H9 (cell line): ENCODE measurements at regions not wholly inside any gene's neighbourhood (a gene's known extent, or its start where the extent isn't known, plus 50 kb on each side); places are given as distances from the start of the nearest gene placed in this dataset.

Experiments
- DNase-seq: peaks from one replicate; pipeline ENCODE4 v3.0.0-alpha.2; 2017
- H2AFZ ChIP-seq: one replicate; pipeline ENCODE4 v1.6.1; 2013; ENCODE audit warnings: mild to moderate bottlenecking, low read length, control low read depth, moderate library complexity
- H2AK5ac ChIP-seq: 2 replicates; pipeline ENCODE4 v1.6.1; 2013; ENCODE audit warnings: low read length, control low read depth, mixed read lengths; ENCODE audit not compliant: insufficient read length
- H2BK120ac ChIP-seq: one replicate; pipeline ENCODE4 v1.6.1; 2013; ENCODE audit warnings: low read depth, mild to moderate bottlenecking, low read length, control low read depth, inconsistent platforms; ENCODE audit not compliant: poor library complexity, severe bottlenecking
- H2BK12ac ChIP-seq: 2 replicates; pipeline ENCODE4 v1.6.1; 2013; ENCODE audit warnings: low read length, control low read depth, mixed read lengths, low read depth; ENCODE audit not compliant: insufficient read length
- H2BK15ac ChIP-seq: 2 replicates; pipeline ENCODE4 v1.6.1; 2013; ENCODE audit warnings: low read depth, low read length, control low read depth
- H2BK20ac ChIP-seq: one replicate; pipeline ENCODE4 v1.6.1; 2013; ENCODE audit warnings: low read depth, mild to moderate bottlenecking, low read length, control low read depth, inconsistent platforms; ENCODE audit not compliant: poor library complexity, severe bottlenecking
- H2BK5ac ChIP-seq: 2 replicates; pipeline ENCODE4 v1.6.1; 2013; ENCODE audit warnings: low read length, control low read depth, mixed read lengths; ENCODE audit not compliant: insufficient read length
- H3K14ac ChIP-seq: 2 replicates; pipeline ENCODE4 v1.6.1; 2013; ENCODE audit warnings: low read length, control low read depth; ENCODE audit not compliant: insufficient read depth
- H3K18ac ChIP-seq: 2 replicates; pipeline ENCODE4 v1.6.1; 2013; ENCODE audit warnings: low read depth, mild to moderate bottlenecking, mixed read lengths, low read length, control low read depth; ENCODE audit not compliant: insufficient read length
- H3K23ac ChIP-seq: 2 replicates; pipeline ENCODE4 v1.6.1; 2013; ENCODE audit warnings: low read length, control low read depth, mixed read lengths, low read depth; ENCODE audit not compliant: insufficient read length
- H3K23me2 ChIP-seq: 2 replicates; pipeline ENCODE4 v1.6.1; 2013; ENCODE audit warnings: low read depth, mild to moderate bottlenecking, mixed read lengths, low read length, control low read depth; ENCODE audit not compliant: insufficient read length, poor library complexity, severe bottlenecking
- H3K27ac ChIP-seq: 2 replicates; pipeline ENCODE4 v1.5.1; 2013; ENCODE audit warnings: low read length, control low read depth, mixed read lengths, low read depth; ENCODE audit not compliant: insufficient read length
- H3K27me3 ChIP-seq: 2 replicates; pipeline ENCODE4 v1.6.1; 2013; ENCODE audit warnings: low read length, control low read depth, inconsistent platforms; ENCODE audit not compliant: insufficient read depth
- H3K4ac ChIP-seq: 2 replicates; pipeline ENCODE4 v1.6.1; 2013; ENCODE audit warnings: low read depth, mild to moderate bottlenecking, control low read depth, inconsistent platforms, low read length, moderate library complexity
- H3K4me1 ChIP-seq: 2 replicates; pipeline ENCODE4 v1.6.1; 2013; ENCODE audit warnings: low read length, control low read depth, inconsistent platforms; ENCODE audit not compliant: insufficient read depth
- H3K4me2 ChIP-seq: 2 replicates; pipeline ENCODE4 v1.6.1; 2013; ENCODE audit warnings: low read length, control low read depth, mixed read lengths; ENCODE audit not compliant: insufficient read length, insufficient read depth
- H3K56ac ChIP-seq: 2 replicates; pipeline ENCODE4 v1.6.1; 2013; ENCODE audit warnings: low read depth, mild to moderate bottlenecking, mixed read lengths, low read length, control low read depth; ENCODE audit not compliant: insufficient read length
- H3K79me1 ChIP-seq: 2 replicates; pipeline ENCODE4 v1.6.1; 2013; ENCODE audit warnings: low read depth, mild to moderate bottlenecking, moderate library complexity, low read length, control low read depth, inconsistent platforms; ENCODE audit not compliant: insufficient read depth, poor library complexity, severe bottlenecking
- H3K79me2 ChIP-seq: 2 replicates; pipeline ENCODE4 v1.6.1; 2013; ENCODE audit warnings: low read length, control low read depth, inconsistent platforms; ENCODE audit not compliant: insufficient read depth
- H3K9ac ChIP-seq: 2 replicates; pipeline ENCODE4 v1.6.1; 2013; ENCODE audit warnings: low read length, control low read depth, mixed read lengths; ENCODE audit not compliant: insufficient read length; ENCODE audit errors: extremely low read depth
- H3K9me3 ChIP-seq: one replicate; pipeline ENCODE4 v1.6.1; 2013; ENCODE audit warnings: low read depth, low read length, inconsistent platforms; ENCODE audit not compliant: control insufficient read depth
- H3T11ph ChIP-seq: one replicate; pipeline ENCODE4 v1.6.1; 2013; ENCODE audit warnings: mild to moderate bottlenecking, low read length, control low read depth, inconsistent platforms
- H4K20me1 ChIP-seq: one replicate; pipeline ENCODE4 v1.6.1; 2013; ENCODE audit not compliant: control insufficient read depth, insufficient read length, insufficient read depth
- H4K5ac ChIP-seq: 2 replicates; pipeline ENCODE4 v1.6.1; 2013; ENCODE audit warnings: low read depth, mild to moderate bottlenecking, mixed read lengths, low read length, control low read depth; ENCODE audit not compliant: insufficient read length
- H4K8ac ChIP-seq: replicated peaks from 2 replicates; pipeline ENCODE4 v1.6.1; 2013; ENCODE audit warnings: low read length, control low read depth, mixed read lengths, low read depth; ENCODE audit not compliant: insufficient read length
- H4K91ac ChIP-seq: 2 replicates; pipeline ENCODE4 v1.6.1; 2013; ENCODE audit warnings: low read depth, mild to moderate bottlenecking, moderate library complexity, mixed read lengths, low read length, control low read depth; ENCODE audit not compliant: insufficient read length
- H3K27ac Mint-ChIP-seq, 3 experiments: 2 replicates in 2 of 3; 3 replicates in 1 of 3; pipeline ENCODE4 v1.8.0; 2020 to 2021; ENCODE audit warnings: mixed read lengths in 3 of 3, mild to moderate bottlenecking in 1 of 3, moderate library complexity in 1 of 3
- H3K27me3 Mint-ChIP-seq: 2 replicates; pipeline ENCODE4 v1.8.0; 2021; ENCODE audit warnings: low read depth, mild to moderate bottlenecking, moderate library complexity, mixed read lengths
- H3K36me3 Mint-ChIP-seq, 3 experiments: 2 replicates in 2 of 3; 3 replicates in 1 of 3; pipeline ENCODE4 v1.8.0; 2020 to 2021; ENCODE audit warnings: low read depth in 3 of 3, mixed read lengths in 3 of 3; ENCODE audit not compliant: insufficient read depth in 1 of 3
- H3K4me1 Mint-ChIP-seq, 2 experiments: 2 replicates each; pipeline ENCODE4 v1.8.0; 2020; ENCODE audit warnings: mixed read lengths in 2 of 2
- H3K4me3 Mint-ChIP-seq, 2 experiments: 2 replicates in 1 of 2; 3 replicates in 1 of 2; pipeline ENCODE4 v1.8.0; 2020 to 2021; ENCODE audit warnings: mild to moderate bottlenecking in 2 of 2, mixed read lengths in 2 of 2, moderate library complexity in 1 of 2
- H3K9me3 Mint-ChIP-seq, 2 experiments: 2 replicates in 1 of 2; 3 replicates in 1 of 2; pipeline ENCODE4 v1.8.0; 2020; ENCODE audit warnings: mild to moderate bottlenecking in 2 of 2, mixed read lengths in 2 of 2, moderate library complexity in 1 of 2
- WGBS: extraction: QIAGEN DNeasy Blood & Tissue Kit; methylation state at CpG from one replicate; pipeline ENCODE4 v1.1.7; 2013; ENCODE audit warnings: missing lambda C conversion rate, low lambda C conversion rate, mixed read lengths; ENCODE audit not compliant: insufficient read length; ENCODE audit errors: extremely low coverage; 5-methylcytosine and 5-hydroxymethylcytosine counted together
- TF ChIP-seq, protein P1 (sequence below): fragments of 200-600 bp; sonication (generic); conservative IDR thresholded peaks from 3 replicates; pipeline ENCODE4 v1.8.0; 2021; ENCODE audit warnings: antibody characterized with exemption, mild to moderate bottlenecking

DNA sequence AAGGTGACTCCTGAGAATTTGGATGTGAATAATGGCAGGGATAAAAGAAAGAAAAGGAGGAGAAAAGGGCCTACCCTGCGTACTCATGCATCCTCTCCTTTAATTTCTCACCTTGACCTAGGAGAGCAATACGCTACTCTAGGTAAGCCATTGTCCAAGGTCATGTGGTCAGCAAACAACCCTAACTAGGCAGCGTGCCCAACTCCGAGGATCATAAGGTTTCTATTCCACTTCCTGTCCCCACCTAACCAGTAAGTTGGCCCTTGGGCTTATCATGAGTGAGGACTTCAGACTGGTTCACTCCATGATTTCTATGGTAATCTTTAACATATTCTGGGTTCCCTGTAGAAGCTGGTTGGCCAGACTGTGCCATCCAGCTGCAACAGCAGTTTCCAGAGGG lies 315.1 kb upstream of the CCL2 start:
- no peak overlapping the region for H3K56ac ChIP-seq
- H4K8ac ChIP-seq: no peak overlapping the region
- DNase-seq: no peak
- no peaks in the 10 kb centered on the region for H4K20me1 ChIP-seq
- TF ChIP-seq, protein P1, sequence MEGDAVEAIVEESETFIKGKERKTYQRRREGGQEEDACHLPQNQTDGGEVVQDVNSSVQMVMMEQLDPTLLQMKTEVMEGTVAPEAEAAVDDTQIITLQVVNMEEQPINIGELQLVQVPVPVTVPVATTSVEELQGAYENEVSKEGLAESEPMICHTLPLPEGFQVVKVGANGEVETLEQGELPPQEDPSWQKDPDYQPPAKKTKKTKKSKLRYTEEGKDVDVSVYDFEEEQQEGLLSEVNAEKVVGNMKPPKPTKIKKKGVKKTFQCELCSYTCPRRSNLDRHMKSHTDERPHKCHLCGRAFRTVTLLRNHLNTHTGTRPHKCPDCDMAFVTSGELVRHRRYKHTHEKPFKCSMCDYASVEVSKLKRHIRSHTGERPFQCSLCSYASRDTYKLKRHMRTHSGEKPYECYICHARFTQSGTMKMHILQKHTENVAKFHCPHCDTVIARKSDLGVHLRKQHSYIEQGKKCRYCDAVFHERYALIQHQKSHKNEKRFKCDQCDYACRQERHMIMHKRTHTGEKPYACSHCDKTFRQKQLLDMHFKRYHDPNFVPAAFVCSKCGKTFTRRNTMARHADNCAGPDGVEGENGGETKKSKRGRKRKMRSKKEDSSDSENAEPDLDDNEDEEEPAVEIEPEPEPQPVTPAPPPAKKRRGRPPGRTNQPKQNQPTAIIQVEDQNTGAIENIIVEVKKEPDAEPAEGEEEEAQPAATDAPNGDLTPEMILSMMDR: no peak
- H2BK5ac ChIP-seq: no peak overlapping the region
- no peaks in the 10 kb centered on the region for H3K23me2 ChIP-seq
- H2BK120ac ChIP-seq: no peak overlapping the region
- H3K14ac ChIP-seq: no peak overlapping the region
- H3K4ac ChIP-seq: no peak overlapping the region
- H2BK20ac ChIP-seq: no peak overlapping the region
- no peaks in the 10 kb centered on the region for H3K27me3 ChIP-seq
- no peak overlapping the region for H3T11ph ChIP-seq
- Mint-ChIP-seq H3K4me1 (peaks cover 8 to 9% of the 10 kb centered on the region in 2 experiments), H3K27ac (no peak overlapping the region), H3K4me3 (no peak overlapping the region), H3K36me3 (no peaks in the 10 kb centered on the region), H3K9me3 (no peaks in the 10 kb centered on the region), H3K27me3 (peaks cover 4% of the 10 kb centered on the region)
- H3K23ac ChIP-seq: no peak overlapping the region
- H3K4me2 ChIP-seq: no peak overlapping the region
- no peaks in the 10 kb centered on the region for H3K79me2 ChIP-seq
- no peak overlapping the region for H3K27ac ChIP-seq
- no peak overlapping the region for H4K91ac ChIP-seq
- H2AFZ ChIP-seq: no peak overlapping the region
- no peaks in the 10 kb centered on the region for H3K9me3 ChIP-seq
- H3K9ac ChIP-seq: no peak overlapping the region
- no CpG with 5 or more reads among the region's 4 CpGs for WGBS
- H3K4me1 ChIP-seq: no peaks in the 10 kb centered on the region
- no peak overlapping the region for H4K5ac ChIP-seq
- H3K79me1 ChIP-seq: no peaks in the 10 kb centered on the region
- no peak overlapping the region for H2BK15ac ChIP-seq
- H2AK5ac ChIP-seq: no peak overlapping the region
- H2BK12ac ChIP-seq: no peak overlapping the region
- H3K18ac ChIP-seq: peak overlapping the region; percentile 40
